HL-60 (cell line): ENCODE measurements at regions not wholly inside any gene's neighbourhood (a gene's known extent, or its start where the extent isn't known, plus 50 kb on each side); places are given as distances from the start of the nearest gene placed in this dataset.

Experiments
- CTCF ChIP-seq: IDR thresholded peaks from one replicate; pipeline ENCODE4 v1.5.1; 2011; ENCODE audit warnings: low read length, control low read depth, inconsistent platforms; ENCODE audit not compliant: insufficient read depth
- REST ChIP-seq: IDR thresholded peaks from 2 replicates; pipeline ENCODE4 v1.6.1; 2012; ENCODE audit warnings: low read depth; ENCODE audit not compliant: insufficient replicate concordance

GRCh38 chr3:69493157-69493556 is 107.3 kb upstream of the FRMD4B start:
- TF ChIP-seq CTCF (no peak), REST (no peak)
